HG03521 (cell line): ENCODE measurements at regions not wholly inside any gene's neighbourhood (a gene's known extent, or its start where the extent isn't known, plus 50 kb on each side); places are given as distances from the start of the nearest gene placed in this dataset.

Source experiments
- ATAC-seq: cut with Tn5 transposase; IDR thresholded peaks from one replicate; pipeline ENCODE4 v1.9.1; 2021; ENCODE audit warnings: mild to moderate bottlenecking, moderate library complexity; ENCODE audit not compliant: unreplicated experiment

GRCh38 chr4:168037676-168038075 lies 54.7 kb upstream of the ANXA10 start:
- ATAC-seq = no peak

- no peak for ATAC-seq
These were observed 52.7 kb upstream of the ANXA10 start for GRCh38 chr4:168039593-168039992.
